ENCODE measurements at regions not wholly inside any gene's neighbourhood (a gene's known extent, or its start where the extent isn't known, plus 50 kb on each side); places are given as distances from the start of the nearest gene placed in this dataset.

DNA sequence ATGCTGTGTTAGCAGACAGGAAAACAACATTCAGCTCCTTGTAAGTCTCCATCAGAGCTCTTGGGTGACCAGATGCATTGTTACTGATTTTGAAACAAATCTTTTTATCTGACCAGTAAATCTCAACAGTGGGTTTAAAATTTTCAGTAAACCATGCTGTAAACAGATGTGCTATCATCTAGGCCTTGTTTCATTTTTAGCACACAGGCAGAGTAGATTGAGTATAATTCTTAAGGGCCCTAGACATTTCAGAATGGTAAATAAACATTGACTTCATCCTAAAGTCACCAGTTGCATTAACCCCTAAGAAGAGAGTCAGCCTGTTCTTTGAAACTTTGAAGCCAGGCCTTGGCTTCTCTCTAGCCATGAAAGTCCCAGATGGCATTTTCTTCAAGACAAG, 237.2 kb upstream of the BMP2 start:
- Histone ChIP-seq H3K36me3 (ENCODE audit: insufficient read depth, low read length) (no peaks in the 10 kb centered on the region), H4K20me1 (ENCODE audit: insufficient read depth, low read length) (no peaks in the 10 kb centered on the region), H3K9me3 (ENCODE audit: insufficient read depth, low read length, severe bottlenecking) (no peaks in the 10 kb centered on the region), H3K9ac (ENCODE audit: low read depth, low read length) (no peak overlapping the region), H2AFZ (ENCODE audit: low read depth, low read length) (no peak overlapping the region), H3K27ac (ENCODE audit: low read length) (no peak overlapping the region), H3K27me3 (ENCODE audit: insufficient read depth, low read length, poor library complexity) (no peaks in the 10 kb centered on the region), H3K4me3 (ENCODE audit: low read depth in 1 of 2, low read length in 2 of 2) (no peak overlapping the region), H3K4me1 (ENCODE audit: insufficient read depth, low read length) (no peaks in the 10 kb centered on the region), H3K79me2 (ENCODE audit: insufficient read depth, low read length) (no peaks in the 10 kb centered on the region), H3K4me2 (ENCODE audit: insufficient read depth, low read length) (no peak overlapping the region)
- DNase-seq = no peak
- ATAC-seq (ENCODE audit: insufficient read depth, low read depth) = no peak
- TF ChIP-seq CTCF (IDR thresholded peaks at IDR 0.05; ENCODE audit: borderline replicate concordance, extremely low read depth, low read length, poor library complexity, severe bottlenecking) (no peak), EZH2 (IDR thresholded peaks at IDR 0.05; ENCODE audit: borderline replicate concordance, low read depth, low read length, severe bottlenecking) (no peak)

DNA sequence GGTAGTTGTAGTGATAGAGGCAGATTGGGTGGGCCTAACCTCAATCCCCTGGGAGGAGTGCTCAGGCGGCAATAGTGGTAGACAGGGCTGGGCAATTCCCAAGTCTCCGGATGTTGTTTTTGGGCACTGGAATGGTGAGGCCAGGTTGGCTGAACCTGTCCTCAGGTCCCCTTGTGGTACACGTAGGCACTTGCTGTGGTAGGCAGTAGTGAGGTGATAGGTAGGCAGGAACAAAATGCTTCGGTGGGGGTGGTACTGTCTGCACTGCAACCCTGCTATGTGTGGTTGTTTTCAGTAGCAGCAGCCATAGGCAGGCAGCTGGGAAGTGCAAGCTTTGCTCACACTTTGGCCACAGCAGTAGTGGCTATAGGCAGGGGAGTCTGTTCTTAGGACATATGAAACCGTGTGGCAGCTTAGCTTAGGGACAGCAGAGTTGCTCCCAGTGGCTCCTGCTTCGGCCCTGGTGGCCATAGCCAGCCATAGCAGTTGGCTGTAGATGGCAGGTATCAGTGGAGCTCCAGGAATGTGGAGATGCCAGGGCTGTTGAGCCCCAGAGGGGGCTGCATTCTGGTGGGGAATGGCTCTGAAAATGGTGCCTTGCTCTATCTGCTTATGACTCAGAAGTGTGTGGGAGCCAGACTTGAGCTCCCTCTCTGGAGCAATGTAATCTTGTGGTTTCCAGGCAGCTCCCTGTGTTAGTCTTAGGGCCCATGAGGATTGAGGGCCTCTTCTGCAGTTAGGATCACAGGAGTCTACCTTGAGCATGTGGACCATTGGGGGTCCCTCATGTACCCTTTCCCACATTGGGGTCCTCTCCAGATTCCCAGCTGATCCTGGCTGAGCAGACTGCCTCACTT, 241.8 kb upstream of the BMP2 start:
- no peak for ATAC-seq (ENCODE audit: insufficient read depth, low read depth)
- Histone ChIP-seq H4K20me1 (ENCODE audit: insufficient read depth, low read length) (no peaks in the 10 kb centered on the region), H3K27ac (ENCODE audit: low read length) (no peak overlapping the region), H3K27me3 (ENCODE audit: insufficient read depth, low read length, poor library complexity) (no peaks in the 10 kb centered on the region), H3K4me3 (ENCODE audit: low read depth in 1 of 2, low read length in 2 of 2) (no peak overlapping the region), H3K36me3 (ENCODE audit: insufficient read depth, low read length) (no peaks in the 10 kb centered on the region), H2AFZ (ENCODE audit: low read depth, low read length) (no peak overlapping the region), H3K4me2 (ENCODE audit: insufficient read depth, low read length) (no peak overlapping the region), H3K9ac (ENCODE audit: low read depth, low read length) (no peak overlapping the region), H3K4me1 (ENCODE audit: insufficient read depth, low read length) (no peaks in the 10 kb centered on the region), H3K79me2 (ENCODE audit: insufficient read depth, low read length) (no peaks in the 10 kb centered on the region), H3K9me3 (ENCODE audit: insufficient read depth, low read length, severe bottlenecking) (no peaks in the 10 kb centered on the region)
- no peak for DNase-seq
- TF ChIP-seq CTCF (IDR thresholded peaks at IDR 0.05; ENCODE audit: borderline replicate concordance, extremely low read depth, low read length, poor library complexity, severe bottlenecking) (peak; percentile 5), EZH2 (IDR thresholded peaks at IDR 0.05; ENCODE audit: borderline replicate concordance, low read depth, low read length, severe bottlenecking) (no peak)

DNA sequence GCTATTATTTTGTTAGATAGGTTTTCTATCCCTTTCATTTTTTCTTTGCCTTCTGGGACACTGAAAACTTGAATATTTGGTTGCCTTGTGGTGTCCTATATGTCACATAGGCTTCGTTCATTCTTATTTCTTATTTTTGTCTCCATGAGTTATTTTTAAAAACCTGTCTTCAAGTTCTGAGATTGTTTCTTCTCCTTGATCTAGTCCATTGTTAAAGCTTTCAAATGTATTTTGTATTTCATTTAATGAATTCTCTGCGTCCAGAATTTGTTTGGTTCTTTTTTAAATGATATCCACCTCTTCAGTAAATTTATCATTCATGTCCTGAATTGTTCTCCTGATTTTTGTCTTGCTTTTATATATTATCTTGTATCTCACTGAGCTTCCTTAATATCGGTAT, 243.2 kb upstream of the BMP2 start:
- Histone ChIP-seq H3K4me1 (ENCODE audit: insufficient read depth, low read length) (no peaks in the 10 kb centered on the region), H2AFZ (ENCODE audit: low read depth, low read length) (no peak overlapping the region), H3K27me3 (ENCODE audit: insufficient read depth, low read length, poor library complexity) (no peaks in the 10 kb centered on the region), H3K27ac (ENCODE audit: low read length) (no peak overlapping the region), H3K4me2 (ENCODE audit: insufficient read depth, low read length) (no peak overlapping the region), H3K79me2 (ENCODE audit: insufficient read depth, low read length) (no peaks in the 10 kb centered on the region), H4K20me1 (ENCODE audit: insufficient read depth, low read length) (no peaks in the 10 kb centered on the region), H3K9ac (ENCODE audit: low read depth, low read length) (no peak overlapping the region), H3K36me3 (ENCODE audit: insufficient read depth, low read length) (no peaks in the 10 kb centered on the region), H3K9me3 (ENCODE audit: insufficient read depth, low read length, severe bottlenecking) (no peaks in the 10 kb centered on the region), H3K4me3 (ENCODE audit: low read depth in 1 of 2, low read length in 2 of 2) (no peak overlapping the region)
- ATAC-seq (ENCODE audit: insufficient read depth, low read depth) (no peak), DNase-seq (no peak)
- TF ChIP-seq CTCF (IDR thresholded peaks at IDR 0.05; ENCODE audit: borderline replicate concordance, extremely low read depth, low read length, poor library complexity, severe bottlenecking) (no peak), EZH2 (IDR thresholded peaks at IDR 0.05; ENCODE audit: borderline replicate concordance, low read depth, low read length, severe bottlenecking) (no peak)

Measured in DND-41 (cell line).